ENCODE measurements at regions not wholly inside any gene's neighbourhood (a gene's known extent, or its start where the extent isn't known, plus 50 kb on each side); places are given as distances from the start of the nearest gene placed in this dataset.

DNA sequence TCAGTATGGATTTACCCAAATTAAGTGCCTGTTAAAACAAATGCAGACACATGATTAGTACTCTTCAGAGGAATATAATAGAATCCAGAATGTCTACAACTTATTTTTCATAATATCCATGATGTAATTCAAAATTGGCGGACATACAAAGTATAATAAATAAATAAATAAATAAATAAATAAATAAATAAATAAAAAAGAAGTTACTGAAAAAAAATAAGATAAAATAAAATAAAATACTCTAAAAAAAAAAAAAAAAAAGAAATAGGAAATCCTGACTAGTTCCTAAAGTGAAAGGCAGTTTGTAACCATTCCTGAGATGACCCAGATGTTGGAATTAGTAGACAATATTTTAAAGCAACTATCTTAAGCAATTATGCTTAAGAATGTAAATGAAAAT, 219.0 kb upstream of the SPAG17 start:
- H3K27ac ChIP-seq: no peak overlapping the region
- no peak for DNase-seq
- TF ChIP-seq CTCF (IDR thresholded peaks at IDR 0.05) (no peak), POLR2A (IDR thresholded peaks at IDR 0.05) (no peak), POLR2AphosphoS5 (IDR thresholded peaks at IDR 0.05) (no peak), EP300 (IDR thresholded peaks at IDR 0.05) (no peak)
- H3K27me3 ChIP-seq: no peaks in the 10 kb centered on the region
- H3K9me3 ChIP-seq: no peaks in the 10 kb centered on the region
- 86 to 88% methylated on average over 1 of the region's 1 CpG for WGBS, 2 donors
- no peak overlapping the region for H3K4me3 ChIP-seq
- H3K4me1 ChIP-seq: no peaks in the 10 kb centered on the region
- H3K36me3 ChIP-seq: no peaks in the 10 kb centered on the region
- intact Hi-C loops (cut with DNase I): no loop called here

DNA sequence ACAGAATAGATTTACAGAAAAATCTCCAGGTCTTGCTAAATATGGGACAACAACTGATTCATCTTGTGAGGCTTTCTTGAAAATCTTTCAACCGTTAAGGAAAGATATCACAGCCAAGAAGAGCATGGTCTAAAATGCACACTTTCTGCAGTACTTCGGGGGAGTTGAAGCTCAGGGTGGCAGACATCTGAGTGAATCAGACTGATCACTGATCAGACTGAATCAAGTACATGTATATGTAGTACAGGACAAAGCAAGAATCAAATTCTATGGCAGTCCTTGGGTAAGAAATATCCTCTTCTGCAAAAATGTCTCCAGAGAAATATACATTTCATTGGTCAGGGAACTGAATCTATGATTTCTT, 212.4 kb upstream of the SPAG17 start:
- Histone ChIP-seq H3K4me3 (no peak overlapping the region), H3K9me3 (no peaks in the 10 kb centered on the region), H3K27me3 (no peaks in the 10 kb centered on the region), H3K4me1 (peaks cover 0 to 4% (median 0%) of the 10 kb centered on the region in 4 donors), H3K27ac (no peak overlapping the region), H3K36me3 (no peaks in the 10 kb centered on the region)
- 78 to 79% methylated on average over 2 of the region's 2 CpGs for WGBS, 2 donors
- DNase-seq: no peak
- intact Hi-C loops (cut with DNase I): no loop called here
- TF ChIP-seq CTCF (IDR thresholded peaks at IDR 0.05): no peak
- no peak for TF ChIP-seq POLR2AphosphoS5 (IDR thresholded peaks at IDR 0.05)
- no peak for TF ChIP-seq EP300 (IDR thresholded peaks at IDR 0.05)
- no peak for TF ChIP-seq POLR2A (IDR thresholded peaks at IDR 0.05)

DNA sequence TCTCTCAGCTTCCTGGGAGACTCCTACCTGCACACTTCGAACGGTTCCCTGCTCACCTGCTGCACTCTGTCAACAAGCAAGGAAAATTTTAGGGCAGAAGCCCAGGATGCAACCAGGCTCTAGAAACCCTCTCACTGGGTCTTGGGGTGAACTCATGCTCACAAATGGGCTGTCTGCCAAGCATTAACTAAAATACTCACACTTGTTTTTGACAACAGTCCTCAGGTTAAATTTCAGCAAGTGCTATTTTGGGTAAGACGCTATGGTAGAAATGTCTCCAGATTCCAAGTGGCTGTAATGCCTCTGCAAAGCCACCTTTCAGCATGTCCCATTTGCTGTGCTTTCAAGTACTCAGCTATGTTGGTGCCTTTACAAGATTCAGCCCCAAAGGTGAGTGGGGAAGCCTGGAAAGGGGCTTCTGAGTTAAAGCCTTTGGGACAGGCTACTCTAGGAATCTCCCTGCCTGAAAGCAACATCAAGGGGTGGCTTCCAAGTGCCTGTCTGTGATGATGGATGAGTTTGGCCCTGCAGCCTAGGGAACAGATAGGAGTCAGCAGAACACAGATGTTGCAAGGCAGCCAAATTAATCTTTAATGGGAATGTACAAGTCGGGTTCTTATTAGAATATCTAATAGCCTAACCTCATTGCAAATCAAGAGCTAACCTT, 211.9 kb upstream of the SPAG17 start:
- no peak for DNase-seq
- 76 to 78% methylated on average over 4 of the region's 4 CpGs for WGBS, 2 donors
- Histone ChIP-seq H3K9me3 (no peaks in the 10 kb centered on the region), H3K27me3 (no peaks in the 10 kb centered on the region), H3K4me3 (no peak overlapping the region), H3K27ac (no peak overlapping the region), H3K4me1 (peaks cover 0 to 4% (median 0%) of the 10 kb centered on the region in 4 donors), H3K36me3 (no peaks in the 10 kb centered on the region)
- intact Hi-C loops (cut with DNase I): no loop called here
- no peak for TF ChIP-seq EP300 (IDR thresholded peaks at IDR 0.05)
- TF ChIP-seq POLR2A (IDR thresholded peaks at IDR 0.05): no peak
- no peak for TF ChIP-seq POLR2AphosphoS5 (IDR thresholded peaks at IDR 0.05)
- TF ChIP-seq CTCF (IDR thresholded peaks at IDR 0.05): no peak

DNA sequence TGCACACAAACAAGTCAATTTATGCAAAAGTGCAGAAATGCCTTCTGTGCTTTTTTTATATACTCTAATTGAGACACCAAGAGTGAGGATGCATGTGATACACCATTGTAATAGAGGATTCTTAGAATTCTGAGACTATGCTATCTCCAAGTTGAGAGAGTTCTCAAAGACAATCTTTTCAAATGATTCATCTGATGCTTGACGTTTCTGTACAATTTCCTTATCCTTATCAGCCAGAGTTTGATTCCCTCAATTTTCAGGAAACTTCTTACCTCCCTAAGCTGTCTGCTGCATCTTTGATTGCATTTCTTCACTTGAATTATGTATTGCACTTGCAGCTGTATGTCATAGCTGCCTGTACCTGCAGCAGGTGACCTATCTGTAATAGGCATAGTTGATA, 211.3 kb upstream of the SPAG17 start:
- H3K4me3 ChIP-seq: no peak overlapping the region
- peaks cover 0 to 4% (median 0%) of the 10 kb centered on the region in 4 donors for H3K4me1 ChIP-seq
- DNase-seq: no peak
- intact Hi-C loops (cut with DNase I): no loop called here
- no peaks in the 10 kb centered on the region for H3K9me3 ChIP-seq
- H3K36me3 ChIP-seq: no peaks in the 10 kb centered on the region
- no peak for TF ChIP-seq CTCF (IDR thresholded peaks at IDR 0.05)
- TF ChIP-seq EP300 (IDR thresholded peaks at IDR 0.05): no peak
- no peak for TF ChIP-seq POLR2A (IDR thresholded peaks at IDR 0.05)
- no peak for TF ChIP-seq POLR2AphosphoS5 (IDR thresholded peaks at IDR 0.05)
- H3K27ac ChIP-seq: no peak overlapping the region
- WGBS, 2 donors: 26 to 68% methylated on average over 1 of the region's 1 CpG
- H3K27me3 ChIP-seq: no peaks in the 10 kb centered on the region

GRCh38 chr1:118395430-118395991, 210.5 kb upstream of the SPAG17 start:
- TF ChIP-seq POLR2A (IDR thresholded peaks at IDR 0.05) (no peak), CTCF (IDR thresholded peaks at IDR 0.05) (no peak), EP300 (IDR thresholded peaks at IDR 0.05) (no peak), POLR2AphosphoS5 (IDR thresholded peaks at IDR 0.05) (no peak)
- Histone ChIP-seq H3K9me3 (no peaks in the 10 kb centered on the region), H3K36me3 (no peaks in the 10 kb centered on the region), H3K4me3 (no peak overlapping the region), H3K27ac (no peak overlapping the region), H3K4me1 (peaks cover 0 to 4% (median 0%) of the 10 kb centered on the region in 4 donors), H3K27me3 (no peaks in the 10 kb centered on the region)
- intact Hi-C loops (cut with DNase I): no loop called here
- DNase-seq: no peak
- WGBS, 2 donors: 58 to 67% methylated on average over 7 of the region's 7 CpGs

Data from sigmoid colon (tissue), 6 donors.